ENCODE measurements at regions not wholly inside any gene's neighbourhood (a gene's known extent, or its start where the extent isn't known, plus 50 kb on each side); places are given as distances from the start of the nearest gene placed in this dataset.
A peak's percentile ranks its signal among the peaks of the same experiment; 100 is the strongest.

GRCh38 chr6:98352348-98352747, 482.0 kb upstream of the POU3F2 start:
- DNase-seq = no peak

DNA sequence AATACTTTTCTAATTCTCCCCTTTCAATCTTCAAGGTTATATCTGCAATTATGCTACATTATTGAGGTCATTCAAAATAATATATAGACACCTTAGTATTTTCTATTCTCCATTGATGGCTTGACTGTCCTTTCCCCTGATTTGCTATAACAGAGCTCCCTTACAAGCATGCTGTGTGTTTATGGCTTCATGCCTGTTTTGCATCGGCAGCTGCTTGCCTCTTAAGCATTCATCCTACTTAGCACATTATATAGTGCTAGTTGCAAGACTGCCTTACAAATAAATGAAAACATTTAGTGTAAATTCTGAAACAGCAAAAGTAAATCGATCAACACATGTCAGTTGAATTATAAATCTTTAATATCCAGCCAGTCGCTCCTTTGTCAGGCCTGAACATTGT, 476.2 kb upstream of the POU3F2 start:
- no peak for DNase-seq

- DNase-seq = no peak
These were observed 468.0 kb upstream of the POU3F2 start for GRCh38 chr6:98366371-98366770.

GRCh38 chr6:98380589-98380988, 453.8 kb upstream of the POU3F2 start:
- no peak for DNase-seq

- DNase-seq = no peak
These were observed 452.1 kb upstream of the POU3F2 start for GRCh38 chr6:98382246-98382645.

- no peak for DNase-seq
These were observed 450.0 kb upstream of the POU3F2 start for GRCh38 chr6:98384334-98384733.

DNA sequence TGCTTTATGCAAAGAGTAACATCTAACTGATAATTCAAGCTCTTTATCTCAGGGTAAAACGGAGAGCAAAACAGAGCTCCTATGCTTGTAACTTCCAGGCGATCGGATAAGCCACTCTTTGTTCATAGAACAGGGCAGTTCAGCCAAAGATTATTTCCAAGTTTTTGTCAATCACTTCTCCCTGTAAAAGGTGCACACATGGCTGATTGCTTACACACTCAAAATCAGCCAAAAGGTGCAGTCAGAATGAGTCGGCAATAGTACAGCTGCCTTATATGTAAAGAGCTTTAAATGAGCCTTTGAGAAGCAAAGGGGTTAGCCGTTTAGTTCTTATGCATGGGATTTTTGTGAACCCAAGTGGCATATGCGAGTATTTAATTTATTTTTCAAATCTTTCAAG, 449.6 kb upstream of the POU3F2 start:
- no peak for DNase-seq

GRCh38 chr6:98395610-98396166, 438.7 kb upstream of the POU3F2 start:
- DNase-seq = no peak

- DNase-seq = no peak
These were observed 418.3 kb upstream of the POU3F2 start for GRCh38 chr6:98416027-98416426.

- DNase-seq = peak; percentile 30
These were observed 417.7 kb upstream of the POU3F2 start for GRCh38 chr6:98416497-98417158.

- no peak for DNase-seq
These were observed 400.9 kb upstream of the POU3F2 start for GRCh38 chr6:98433325-98434056.

- no peak for DNase-seq
These were observed 390.7 kb upstream of the POU3F2 start for GRCh38 chr6:98443633-98444032.

DNA sequence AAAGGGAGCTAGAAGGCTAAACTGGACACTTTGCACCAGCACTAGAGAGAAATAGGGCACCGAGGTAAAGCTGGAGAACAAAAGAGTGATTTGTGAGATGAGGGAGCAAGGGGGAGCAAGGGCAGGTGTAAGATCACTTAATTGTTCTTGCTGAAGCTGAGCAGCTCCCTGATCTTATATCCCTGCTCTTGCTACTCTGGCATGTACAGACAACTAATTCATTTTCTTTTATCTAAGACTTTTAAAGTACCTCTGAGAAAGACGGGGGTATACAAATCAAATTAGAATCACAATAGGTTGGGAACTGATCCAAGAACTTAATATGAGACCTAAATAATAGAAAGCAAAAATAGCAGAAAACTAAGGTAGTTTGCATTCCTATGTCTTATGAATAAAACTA, 381.7 kb upstream of the POU3F2 start:
- DNase-seq = no peak

DNA sequence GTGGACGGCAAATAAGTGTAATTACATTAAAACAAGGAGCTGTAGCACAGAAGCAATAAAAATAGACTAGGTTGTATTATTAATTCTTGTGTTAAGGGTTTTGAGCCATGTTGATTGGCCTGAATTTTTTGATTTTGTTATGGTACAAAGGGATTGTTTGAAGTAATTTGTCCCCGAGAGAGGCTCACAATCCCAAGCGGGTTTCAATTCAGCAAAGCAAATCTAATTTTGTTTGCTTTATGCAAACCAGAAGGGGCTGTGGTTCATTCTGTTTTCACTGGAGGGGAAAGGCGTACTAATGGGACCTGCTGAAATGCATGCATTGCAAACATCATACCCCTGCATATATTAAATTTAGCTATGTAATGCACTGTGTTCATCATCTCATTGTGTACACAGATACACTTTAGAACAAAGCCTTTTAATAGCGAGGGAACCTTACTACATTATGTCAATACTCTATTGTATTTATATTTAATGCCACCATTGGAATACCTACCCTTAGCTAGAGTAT, 379.5 kb upstream of the POU3F2 start:
- no peak for DNase-seq

GRCh38 chr6:98458708-98459107, 375.7 kb upstream of the POU3F2 start:
- no peak for DNase-seq

DNA sequence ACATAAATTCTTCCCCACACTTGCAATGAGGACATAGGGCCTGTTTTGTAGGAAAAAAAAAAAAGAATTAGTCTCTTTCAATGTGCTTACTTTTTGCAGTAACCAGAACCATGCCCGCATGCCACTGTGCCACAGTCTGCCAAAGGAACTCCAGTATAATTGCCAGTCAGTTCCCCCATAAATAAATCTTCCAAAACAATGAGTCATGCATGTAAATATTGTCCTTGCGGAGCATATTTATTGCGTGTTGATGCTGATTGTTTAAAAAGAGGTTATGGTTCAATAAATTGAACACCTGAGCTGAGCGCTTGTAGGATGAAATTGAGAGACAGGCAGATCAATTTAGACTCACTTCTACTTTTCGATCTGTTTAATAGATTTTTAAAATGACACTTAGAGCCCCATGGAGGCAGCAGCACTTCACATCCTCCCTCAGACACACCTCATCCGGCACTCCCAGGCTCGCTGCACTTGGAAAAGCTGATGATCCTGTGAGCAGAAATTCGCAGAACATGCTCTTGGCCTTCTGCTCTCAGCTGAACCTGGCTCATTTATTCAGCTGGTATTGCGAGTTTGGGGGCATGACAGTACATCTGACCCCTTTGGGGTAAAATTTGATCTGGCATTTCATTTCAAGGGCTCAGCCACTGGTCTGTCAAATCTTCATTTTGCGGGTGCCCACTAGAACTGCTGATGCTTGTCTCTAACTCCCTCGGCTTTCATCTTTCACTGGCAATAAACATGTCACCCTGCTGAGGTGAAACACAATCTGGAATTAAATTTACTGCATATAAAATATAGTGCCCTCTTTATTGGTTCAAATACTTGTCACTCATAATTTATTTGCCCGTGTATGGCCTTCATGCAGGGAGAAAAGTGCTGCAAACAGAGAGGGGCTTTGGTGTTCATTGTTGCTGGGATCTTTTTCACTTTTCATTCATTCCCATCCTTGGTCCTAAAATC, 371.1 kb upstream of the POU3F2 start:
- DNase-seq = no peak

DNA sequence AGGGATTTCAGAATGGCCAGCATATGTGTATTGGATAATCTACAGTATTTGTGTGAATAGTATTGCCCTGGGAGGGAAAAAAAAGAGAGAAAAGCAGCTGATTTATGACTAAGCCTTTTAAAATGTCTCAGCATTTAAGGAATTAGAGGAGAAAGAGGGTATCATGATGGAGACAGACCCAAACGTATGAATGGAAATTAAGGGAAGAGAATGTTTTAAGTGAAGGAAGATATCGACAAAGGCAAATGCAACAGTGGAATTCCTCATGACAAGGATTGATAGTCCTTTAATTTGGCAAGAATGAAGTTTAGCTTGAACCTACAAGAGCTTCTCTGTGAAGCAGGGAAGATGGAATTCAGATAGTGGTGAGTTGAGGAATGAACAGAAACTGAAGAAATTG, 367.3 kb upstream of the POU3F2 start:
- DNase-seq = no peak

DNA sequence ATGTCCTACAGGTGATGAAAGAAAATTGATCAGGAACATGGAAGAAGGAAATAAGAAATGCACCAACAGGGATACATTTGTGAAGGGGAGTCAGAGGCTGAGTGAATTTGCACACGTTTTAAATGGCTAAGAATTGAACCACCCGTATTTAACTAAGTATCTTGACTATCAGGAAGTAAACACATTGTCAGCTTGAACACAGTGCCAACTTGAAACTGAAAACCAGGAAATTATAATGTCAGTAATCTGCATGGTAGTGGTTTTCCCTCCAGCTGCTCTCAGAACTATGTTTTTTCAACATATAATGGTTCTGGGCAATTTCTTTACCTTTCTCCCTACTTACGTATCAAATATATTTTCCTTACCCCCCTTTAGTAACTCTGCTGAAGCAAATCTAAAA, 366.5 kb upstream of the POU3F2 start:
- DNase-seq = no peak

DNA sequence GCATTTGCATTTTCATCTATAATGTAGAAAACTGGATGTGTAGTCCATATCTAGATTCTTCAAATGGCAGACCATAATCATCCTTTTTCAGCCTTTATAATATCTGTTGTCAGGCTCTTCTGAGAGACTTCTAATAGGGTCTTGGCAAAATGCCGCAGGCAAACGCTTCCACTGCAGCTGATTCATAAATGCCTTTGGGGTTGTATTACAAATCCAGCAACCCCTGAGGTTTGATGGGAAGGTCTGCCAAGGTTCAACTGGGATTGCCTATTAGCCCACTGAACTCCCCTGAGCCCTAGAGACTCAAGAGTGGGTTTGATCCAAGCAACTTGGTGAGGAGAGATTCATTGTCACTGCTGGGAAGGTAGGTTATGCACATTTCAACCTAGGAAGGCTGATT, 365.2 kb upstream of the POU3F2 start:
- DNase-seq = no peak

DNA sequence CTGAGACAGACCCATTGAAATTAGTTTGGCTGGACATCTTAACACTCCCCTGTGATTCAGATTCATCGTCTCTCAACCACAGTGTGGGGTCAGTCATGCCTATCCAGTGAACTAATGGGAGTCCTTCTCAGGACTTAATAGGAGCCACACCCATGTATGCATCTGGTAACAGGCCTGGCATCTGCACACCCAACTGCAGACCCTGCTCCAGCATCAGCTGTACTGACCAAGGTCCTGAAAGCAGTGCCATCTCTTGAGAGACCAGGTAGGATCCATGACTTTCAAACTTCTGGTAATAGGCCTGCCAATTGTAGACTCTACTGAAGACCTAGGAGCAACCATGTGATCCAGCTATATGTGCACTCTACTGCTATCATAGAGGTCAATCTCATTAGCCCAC, 363.6 kb upstream of the POU3F2 start:
- DNase-seq = no peak

GRCh38 chr6:98471444-98471843, 362.9 kb upstream of the POU3F2 start:
- no peak for DNase-seq

DNA sequence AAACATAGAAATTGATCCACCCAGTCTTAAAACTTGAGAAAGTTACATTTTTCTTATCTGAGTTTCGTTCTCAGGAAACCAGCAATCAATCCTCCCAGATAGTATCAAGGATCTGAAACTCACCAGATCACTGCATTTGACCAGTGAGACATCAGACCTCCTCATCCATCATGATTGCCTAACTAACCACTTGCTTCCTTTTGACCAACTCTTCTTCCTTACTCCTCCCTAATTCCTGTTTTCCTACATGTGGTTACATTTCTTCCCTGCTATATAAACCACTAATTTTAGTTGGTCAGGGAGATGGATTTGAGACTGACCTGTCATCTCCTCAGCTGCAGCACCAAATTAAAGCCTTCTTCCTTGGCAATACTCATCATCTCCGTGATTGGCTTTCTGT, 357.1 kb upstream of the POU3F2 start:
- DNase-seq = no peak

GRCh38 chr6:98484696-98485095, 349.7 kb upstream of the POU3F2 start:
- DNase-seq = no peak
